GM18511 (cell line): ENCODE measurements at regions not wholly inside any gene's neighbourhood (a gene's known extent, or its start where the extent isn't known, plus 50 kb on each side); places are given as distances from the start of the nearest gene placed in this dataset.

ENCODE experiments used
- ATAC-seq: cut with Tn5 transposase; IDR thresholded peaks from one replicate; pipeline ENCODE4 v1.9.1; 2021; ENCODE audit warnings: mild to moderate bottlenecking, moderate library complexity; ENCODE audit not compliant: unreplicated experiment

- ATAC-seq: no peak
These were observed 60.5 kb upstream of the ARRDC4 start for GRCh38 chr15:97899981-97900380.

DNA sequence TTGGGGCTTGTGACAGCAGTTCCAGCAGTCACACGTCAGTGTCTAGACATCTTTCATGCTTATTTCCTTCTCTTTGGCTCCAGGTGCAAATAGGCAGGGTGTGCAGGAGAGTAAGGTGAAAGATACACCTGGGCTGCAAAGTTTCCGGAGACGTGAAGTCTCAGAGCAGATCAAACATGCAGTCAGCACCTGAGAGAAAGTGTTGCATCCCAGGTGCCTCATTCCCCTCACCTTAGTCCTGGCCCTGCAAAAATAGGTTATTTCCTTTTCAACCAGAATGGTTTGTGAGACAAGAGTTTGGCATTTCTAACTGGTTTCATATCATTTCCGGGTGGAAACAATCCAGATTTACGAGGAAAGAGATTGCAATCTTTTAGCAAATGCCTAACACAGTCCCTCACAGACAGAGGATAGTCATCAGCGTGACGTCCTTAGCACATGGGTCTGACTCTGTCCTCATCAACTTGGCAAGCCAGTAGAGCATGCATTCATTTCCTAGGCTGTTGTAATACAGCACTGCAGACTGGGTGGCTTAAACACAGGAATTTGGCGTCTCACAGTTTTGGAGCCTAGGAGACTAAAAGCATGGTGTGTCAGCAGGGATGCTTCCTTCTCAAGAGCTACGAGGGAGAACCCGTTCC is 58.2 kb upstream of the ARRDC4 start:
- ATAC-seq: no peak

- ATAC-seq: no peak
These were observed 56.9 kb upstream of the ARRDC4 start for GRCh38 chr15:97903560-97903959.

- ATAC-seq: no peak
These were observed 56.4 kb upstream of the ARRDC4 start for GRCh38 chr15:97903971-97904572.

DNA sequence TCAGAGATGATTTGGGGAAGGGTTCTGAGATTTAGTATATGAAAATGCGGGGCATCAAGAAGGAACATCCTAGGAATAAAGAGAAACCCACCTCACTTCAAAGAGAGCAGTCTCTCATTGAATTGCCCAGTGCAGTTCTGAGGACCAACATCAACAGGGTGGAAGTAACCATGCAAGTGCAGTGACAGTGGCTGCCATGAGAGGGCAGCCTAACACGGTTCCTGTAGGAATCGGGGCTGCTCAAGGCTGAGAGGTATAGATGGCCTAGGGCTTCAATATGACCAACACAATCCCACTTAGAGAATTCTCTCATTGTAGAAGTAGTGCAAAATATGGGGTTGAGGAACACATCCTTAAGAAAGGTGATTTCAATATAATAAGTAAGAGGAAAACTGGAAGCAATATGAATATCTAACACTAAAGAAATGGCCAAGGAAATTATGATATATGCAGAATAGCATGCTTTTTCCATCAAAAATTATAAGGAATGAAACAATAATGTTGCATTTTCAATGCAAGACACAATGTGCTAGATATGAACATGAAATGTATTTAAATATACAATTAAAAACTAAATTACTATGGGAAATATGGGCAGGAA is 51.1 kb upstream of the ARRDC4 start:
- no peak for ATAC-seq
